GM23248 (cell line): ENCODE measurements at regions not wholly inside any gene's neighbourhood (a gene's known extent, or its start where the extent isn't known, plus 50 kb on each side); places are given as distances from the start of the nearest gene placed in this dataset.

Source experiments
- EZH2 ChIP-seq: fragments of 200-600 bp; sonication (generic); IDR thresholded peaks from 2 replicates; pipeline ENCODE4 v1.6.1; 2018; ENCODE audit warnings: antibody characterized with exemption, mild to moderate bottlenecking; ENCODE audit not compliant: insufficient read depth, poor library complexity, severe bottlenecking
- EZH2phosphoT487 ChIP-seq: fragments of 200-600 bp; sonication (generic); IDR thresholded peaks from 2 replicates; pipeline ENCODE4 v1.6.1; 2018; ENCODE audit warnings: antibody characterized with exemption, moderate library complexity, mild to moderate bottlenecking, low read depth; ENCODE audit not compliant: insufficient read depth

- no peak for TF ChIP-seq EZH2phosphoT487
- TF ChIP-seq EZH2, result no peak
Measured at GRCh38 chr3:127363171-127363570, 75.3 kb upstream of the PRR20G start.
